HG03064 (cell line): ENCODE measurements at regions not wholly inside any gene's neighbourhood (a gene's known extent, or its start where the extent isn't known, plus 50 kb on each side); places are given as distances from the start of the nearest gene placed in this dataset.

Source experiments
- ATAC-seq: cut with Tn5 transposase; IDR thresholded peaks from one replicate; pipeline ENCODE4 v1.9.1; 2021; ENCODE audit warnings: low read depth; ENCODE audit not compliant: unreplicated experiment

GRCh38 chr12:77578466-77579220, 252.1 kb upstream of the NAV3 start:
- no peak for ATAC-seq

- no peak for ATAC-seq
Measured at GRCh38 chr12:77577791-77578190, 252.9 kb upstream of the NAV3 start.

GRCh38 chr12:77575376-77575919, 255.2 kb upstream of the NAV3 start:
- ATAC-seq = no peak

GRCh38 chr12:77572371-77572770, 258.3 kb upstream of the NAV3 start:
- ATAC-seq = no peak

GRCh38 chr12:77571768-77572167, 258.9 kb upstream of the NAV3 start:
- ATAC-seq = no peak

- ATAC-seq = no peak
Measured at GRCh38 chr12:77571127-77571526, 259.6 kb upstream of the NAV3 start.

- ATAC-seq = no peak
Measured at GRCh38 chr12:77569876-77570275, 260.8 kb upstream of the NAV3 start.

- ATAC-seq = no peak
Measured at GRCh38 chr12:77560714-77561113, 270.0 kb upstream of the NAV3 start.

- no peak for ATAC-seq
Measured at GRCh38 chr12:77559400-77560074, 271.2 kb upstream of the NAV3 start.

- no peak for ATAC-seq
Measured at GRCh38 chr12:77555074-77555473, 275.6 kb upstream of the NAV3 start.

GRCh38 chr12:77553976-77554619, 276.6 kb upstream of the NAV3 start:
- ATAC-seq = peak; percentile 100

GRCh38 chr12:77549383-77550128, 281.1 kb upstream of the NAV3 start:
- ATAC-seq = no peak

GRCh38 chr12:77548797-77549196, 281.9 kb upstream of the NAV3 start:
- ATAC-seq = no peak

GRCh38 chr12:77540097-77540496, 290.6 kb upstream of the NAV3 start:
- no peak for ATAC-seq

- ATAC-seq = no peak
Measured at GRCh38 chr12:77537663-77538062, 293.0 kb upstream of the NAV3 start.

- no peak for ATAC-seq
Measured at GRCh38 chr12:77535734-77536133, 295.0 kb upstream of the NAV3 start.

GRCh38 chr12:77531912-77532311, 298.8 kb upstream of the NAV3 start:
- no peak for ATAC-seq

- ATAC-seq = no peak
Measured at GRCh38 chr12:77522247-77522646, 308.4 kb upstream of the NAV3 start.

GRCh38 chr12:77521508-77522115, 309.1 kb upstream of the NAV3 start:
- ATAC-seq = no peak

GRCh38 chr12:77514511-77514910, 316.2 kb upstream of the NAV3 start:
- ATAC-seq = no peak
